ENCODE measurements at regions not wholly inside any gene's neighbourhood (a gene's known extent, or its start where the extent isn't known, plus 50 kb on each side); places are given as distances from the start of the nearest gene placed in this dataset.
A peak's percentile ranks its signal among the peaks of the same experiment; 100 is the strongest.
"Not testable (repeated sequence)": the region's sequence is repeated elsewhere in the genome, so short reads cannot be mapped to it uniquely, and the experiment has no call there.

- no peak for ATAC-seq (replicated peaks in 6 of 8)
- H3K4me3 ChIP-seq: no peak overlapping the region
- WGBS, 10 experiments: 8 to 100% (median 78%) methylated on average over 1 to 3 of the region's 4 CpGs; no CpG with 5 or more reads in 3 of the 10 experiments
- no peak overlapping the region for H3K27ac ChIP-seq
- in situ Hi-C loops (cut with MboI; ENCODE audit: low pct_unique_long_range_greater_than_20kb in 2 of 9, low sequenced_read_pairs in 9 of 9, unreplicated experiment in 9 of 9): no loop called here
- no peaks in the 10 kb centered on the region for H3K4me1 ChIP-seq (replicated peaks in 1 of 2)
Observed at GRCh38 chr4:33470805-33471204, 2750.6 kb downstream of the PCDH7 start.

GRCh38 chr4:33477715-33478114, 2757.5 kb downstream of the PCDH7 start:
- peaks cover 0 to 5% of the 10 kb centered on the region in 2 donors for H3K4me1 ChIP-seq (replicated peaks in 1 of 2)
- WGBS, 10 experiments: 0 to 100% (median 80%) methylated on average over 1 to 4 of the region's 4 CpGs; no CpG with 5 or more reads in 3 of the 10 experiments
- ATAC-seq (replicated peaks in 6 of 8): peak in 2 of 8 experiments; percentile 29 to 47
- in situ Hi-C loops (cut with MboI; ENCODE audit: low pct_unique_long_range_greater_than_20kb in 2 of 9, low sequenced_read_pairs in 9 of 9, unreplicated experiment in 9 of 9): no loop called here
- H3K27ac ChIP-seq: no peak overlapping the region
- H3K4me3 ChIP-seq: no peak overlapping the region

- in situ Hi-C loops (cut with MboI; ENCODE audit: low pct_unique_long_range_greater_than_20kb in 2 of 9, low sequenced_read_pairs in 9 of 9, unreplicated experiment in 9 of 9): no loop called here
- no peak overlapping the region for H3K4me3 ChIP-seq
- ATAC-seq (replicated peaks in 6 of 8): no peak
- H3K4me1 ChIP-seq (replicated peaks in 1 of 2): peaks cover 0 to 2% of the 10 kb centered on the region in 2 donors
- no peak overlapping the region for H3K27ac ChIP-seq
- WGBS, 10 experiments: 36 to 100% (median 90%) methylated on average over 1 of the region's 1 CpG; no CpG with 5 or more reads in 4 of the 10 experiments
Observed at GRCh38 chr4:33482773-33483172, 2761.5 kb downstream of the ARAP2 start.

- Histone ChIP-seq H3K27ac (no peak overlapping the region), H3K4me1 (replicated peaks in 1 of 2) (no peaks in the 10 kb centered on the region), H3K4me3 (no peak overlapping the region)
- in situ Hi-C loops (cut with MboI; ENCODE audit: low pct_unique_long_range_greater_than_20kb in 2 of 9, low sequenced_read_pairs in 9 of 9, unreplicated experiment in 9 of 9): no loop called here
- WGBS, 10 experiments: 4 to 100% (median 82%) methylated on average over 2 to 3 of the region's 3 CpGs; no CpG with 5 or more reads in 1 of the 10 experiments
- no peak for ATAC-seq (replicated peaks in 6 of 8)
Observed at GRCh38 chr4:33485111-33485510, 2759.2 kb downstream of the ARAP2 start.

- in situ Hi-C loops (cut with MboI; ENCODE audit: low pct_unique_long_range_greater_than_20kb in 2 of 9, low sequenced_read_pairs in 9 of 9, unreplicated experiment in 9 of 9): no loop called here
- no peaks in the 10 kb centered on the region for H3K4me1 ChIP-seq (replicated peaks in 1 of 2)
- 0 to 100% (median 85%) methylated on average over 1 to 2 of the region's 2 CpGs for WGBS, 10 experiments
- H3K4me3 ChIP-seq: no peak overlapping the region
- peak in 2 of 8 experiments; percentile 80 to 81 for ATAC-seq (replicated peaks in 6 of 8)
- H3K27ac ChIP-seq: no peak overlapping the region
Observed at GRCh38 chr4:33493231-33493630, 2751.1 kb downstream of the ARAP2 start.

GRCh38 chr4:33494150-33494549, 2750.2 kb downstream of the ARAP2 start:
- in situ Hi-C loops (cut with MboI; ENCODE audit: low pct_unique_long_range_greater_than_20kb in 2 of 9, low sequenced_read_pairs in 9 of 9, unreplicated experiment in 9 of 9): no loop called here
- H3K27ac ChIP-seq: no peak overlapping the region
- no peaks in the 10 kb centered on the region for H3K4me1 ChIP-seq (replicated peaks in 1 of 2)
- 0 to 95% (median 46%) methylated on average over 1 to 2 of the region's 2 CpGs; no CpG with 5 or more reads in 2 of the 10 experiments for WGBS, 10 experiments
- no peak overlapping the region for H3K4me3 ChIP-seq
- peak in 3 of 8 experiments; percentile 44 to 91 (median 84) for ATAC-seq (replicated peaks in 6 of 8)

GRCh38 chr4:33501587-33501986, 2742.7 kb downstream of the ARAP2 start:
- 0 to 100% (median 71%) methylated on average over 1 to 6 of the region's 6 CpGs; no CpG with 5 or more reads in 2 of the 10 experiments for WGBS, 10 experiments
- in situ Hi-C loops (cut with MboI; ENCODE audit: low pct_unique_long_range_greater_than_20kb in 2 of 9, low sequenced_read_pairs in 9 of 9, unreplicated experiment in 9 of 9); ATAC-seq (replicated peaks in 6 of 8): not testable (repeated sequence)

GRCh38 chr4:33512397-33512796, 2731.9 kb downstream of the ARAP2 start:
- in situ Hi-C loops (cut with MboI; ENCODE audit: low pct_unique_long_range_greater_than_20kb in 2 of 9, low sequenced_read_pairs in 9 of 9, unreplicated experiment in 9 of 9): no loop called here
- no peak overlapping the region for H3K4me3 ChIP-seq
- ATAC-seq (replicated peaks in 6 of 8): peak in 1 of 8 experiments; percentile 35
- no peak overlapping the region for H3K27ac ChIP-seq
- 0 to 100% (median 70%) methylated on average over 1 to 3 of the region's 3 CpGs; no CpG with 5 or more reads in 2 of the 10 experiments for WGBS, 10 experiments
- no peaks in the 10 kb centered on the region for H3K4me1 ChIP-seq (replicated peaks in 1 of 2)

More at GRCh38 chr4:33501587-33501986, 2742.7 kb downstream of the ARAP2 start:
- not testable (repeated sequence) for H3K27ac ChIP-seq; H3K4me1 ChIP-seq (replicated peaks in 1 of 2); H3K4me3 ChIP-seq

GRCh38 chr4:33518856-33519255, 2725.5 kb downstream of the ARAP2 start:
- H3K27ac ChIP-seq: no peak overlapping the region
- H3K4me3 ChIP-seq: no peak overlapping the region
- H3K4me1 ChIP-seq (replicated peaks in 1 of 2): no peaks in the 10 kb centered on the region
- ATAC-seq (replicated peaks in 6 of 8): no peak
- in situ Hi-C loops (cut with MboI; ENCODE audit: low pct_unique_long_range_greater_than_20kb in 2 of 9, low sequenced_read_pairs in 9 of 9, unreplicated experiment in 9 of 9): no loop called here
- WGBS, 10 experiments: 12 to 100% (median 92%) methylated on average over 1 to 6 of the region's 6 CpGs

- H3K27ac ChIP-seq: no peak overlapping the region
- no peaks in the 10 kb centered on the region for H3K4me1 ChIP-seq (replicated peaks in 1 of 2)
- in situ Hi-C loops (cut with MboI; ENCODE audit: low pct_unique_long_range_greater_than_20kb in 2 of 9, low sequenced_read_pairs in 9 of 9, unreplicated experiment in 9 of 9): no loop called here
- 0 to 96% (median 79%) methylated on average over 1 to 2 of the region's 2 CpGs for WGBS, 10 experiments
- ATAC-seq (replicated peaks in 6 of 8): no peak
- H3K4me3 ChIP-seq: no peak overlapping the region
Observed at GRCh38 chr4:33532821-33533220, 2711.5 kb downstream of the ARAP2 start.

GRCh38 chr4:33536898-33537297, 2707.4 kb downstream of the ARAP2 start:
- in situ Hi-C loops (cut with MboI; ENCODE audit: low pct_unique_long_range_greater_than_20kb in 2 of 9, low sequenced_read_pairs in 9 of 9, unreplicated experiment in 9 of 9): no loop called here
- peak in 2 of 8 experiments; percentile 61 to 70 for ATAC-seq (replicated peaks in 6 of 8)
- Histone ChIP-seq H3K4me1 (replicated peaks in 1 of 2) (no peaks in the 10 kb centered on the region), H3K4me3 (no peak overlapping the region), H3K27ac (no peak overlapping the region)
- 5 to 100% (median 80%) methylated on average over 2 to 4 of the region's 4 CpGs for WGBS, 10 experiments

GRCh38 chr4:33537527-33537926, 2706.8 kb downstream of the ARAP2 start:
- Histone ChIP-seq H3K4me1 (replicated peaks in 1 of 2) (no peaks in the 10 kb centered on the region), H3K4me3 (no peak overlapping the region), H3K27ac (no peak overlapping the region)
- ATAC-seq (replicated peaks in 6 of 8): peak in 4 of 8 experiments; percentile 20 to 35 (median 24)
- WGBS, 10 experiments: 0 to 100% (median 75%) methylated on average over 1 of the region's 1 CpG; no CpG with 5 or more reads in 3 of the 10 experiments
- in situ Hi-C loops (cut with MboI; ENCODE audit: low pct_unique_long_range_greater_than_20kb in 2 of 9, low sequenced_read_pairs in 9 of 9, unreplicated experiment in 9 of 9): no loop called here

GRCh38 chr4:33543941-33544450, 2700.3 kb downstream of the ARAP2 start:
- H3K4me3 ChIP-seq: no peak overlapping the region
- no peak overlapping the region for H3K27ac ChIP-seq
- in situ Hi-C loops (cut with MboI; ENCODE audit: low pct_unique_long_range_greater_than_20kb in 2 of 9, low sequenced_read_pairs in 9 of 9, unreplicated experiment in 9 of 9): no loop called here
- ATAC-seq (replicated peaks in 6 of 8): no peak
- 0 to 100% (median 77%) methylated on average over 1 to 3 of the region's 3 CpGs; no CpG with 5 or more reads in 2 of the 10 experiments for WGBS, 10 experiments
- no peaks in the 10 kb centered on the region for H3K4me1 ChIP-seq (replicated peaks in 1 of 2)

GRCh38 chr4:33551244-33551643, 2693.1 kb downstream of the ARAP2 start:
- no peak for ATAC-seq (replicated peaks in 6 of 8)
- Histone ChIP-seq H3K4me3 (no peak overlapping the region), H3K27ac (no peak overlapping the region), H3K4me1 (replicated peaks in 1 of 2) (no peaks in the 10 kb centered on the region)
- 0 to 100% (median 82%) methylated on average over 1 to 3 of the region's 3 CpGs for WGBS, 10 experiments
- in situ Hi-C loops (cut with MboI; ENCODE audit: low pct_unique_long_range_greater_than_20kb in 2 of 9, low sequenced_read_pairs in 9 of 9, unreplicated experiment in 9 of 9): no loop called here
